ENCODE measurements at regions not wholly inside any gene's neighbourhood (a gene's known extent, or its start where the extent isn't known, plus 50 kb on each side); places are given as distances from the start of the nearest gene placed in this dataset.

DNA sequence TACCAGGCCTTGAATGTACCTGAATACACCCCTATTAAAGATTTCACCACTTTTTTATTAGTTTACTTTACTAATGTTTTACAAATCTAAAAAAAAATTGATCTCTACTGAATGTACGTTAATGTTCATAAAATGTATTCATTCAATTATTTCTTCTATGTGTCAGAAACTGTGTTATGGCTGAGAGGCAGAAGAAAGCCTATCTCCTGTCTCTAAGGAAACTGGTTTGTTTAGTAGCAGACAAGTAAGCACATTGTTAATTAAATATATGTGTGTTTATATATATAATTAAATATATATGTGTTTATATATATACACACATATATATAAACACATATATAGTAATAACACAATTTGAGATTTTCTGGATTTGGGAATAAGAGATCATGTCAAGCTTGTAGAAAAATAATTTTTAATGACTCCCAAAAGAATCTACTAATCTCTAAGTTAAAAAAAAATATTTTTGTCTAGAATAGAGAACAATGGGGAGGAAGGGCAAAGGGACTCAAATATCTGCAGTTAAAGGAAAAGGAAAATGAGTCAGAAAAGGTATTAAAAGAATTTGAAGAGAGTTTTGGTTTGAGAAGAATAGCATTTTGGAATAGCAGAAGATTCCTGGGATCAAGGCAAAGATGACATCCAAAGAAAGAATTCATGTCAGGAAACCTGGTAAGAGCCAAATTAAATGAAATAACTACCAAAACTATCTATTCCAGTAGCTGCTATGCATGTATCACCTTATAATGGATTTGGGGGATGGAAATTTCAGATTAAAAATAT is 92.1 kb downstream of the CH25H start:
- no peak for DNase-seq (ENCODE audit: insufficient read length, low spot score, missing footprints)
- H3K4me1 ChIP-seq (ENCODE audit: insufficient read depth, low read length), result peaks cover 25% of the 10 kb centered on the region
- TF ChIP-seq, protein P1, sequence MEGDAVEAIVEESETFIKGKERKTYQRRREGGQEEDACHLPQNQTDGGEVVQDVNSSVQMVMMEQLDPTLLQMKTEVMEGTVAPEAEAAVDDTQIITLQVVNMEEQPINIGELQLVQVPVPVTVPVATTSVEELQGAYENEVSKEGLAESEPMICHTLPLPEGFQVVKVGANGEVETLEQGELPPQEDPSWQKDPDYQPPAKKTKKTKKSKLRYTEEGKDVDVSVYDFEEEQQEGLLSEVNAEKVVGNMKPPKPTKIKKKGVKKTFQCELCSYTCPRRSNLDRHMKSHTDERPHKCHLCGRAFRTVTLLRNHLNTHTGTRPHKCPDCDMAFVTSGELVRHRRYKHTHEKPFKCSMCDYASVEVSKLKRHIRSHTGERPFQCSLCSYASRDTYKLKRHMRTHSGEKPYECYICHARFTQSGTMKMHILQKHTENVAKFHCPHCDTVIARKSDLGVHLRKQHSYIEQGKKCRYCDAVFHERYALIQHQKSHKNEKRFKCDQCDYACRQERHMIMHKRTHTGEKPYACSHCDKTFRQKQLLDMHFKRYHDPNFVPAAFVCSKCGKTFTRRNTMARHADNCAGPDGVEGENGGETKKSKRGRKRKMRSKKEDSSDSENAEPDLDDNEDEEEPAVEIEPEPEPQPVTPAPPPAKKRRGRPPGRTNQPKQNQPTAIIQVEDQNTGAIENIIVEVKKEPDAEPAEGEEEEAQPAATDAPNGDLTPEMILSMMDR (IDR thresholded peaks at IDR 0.05; ENCODE audit: extremely low read depth, low read depth, low read length), result no peak
- no peaks in the 10 kb centered on the region for H4K20me1 ChIP-seq (ENCODE audit: insufficient read depth, low read length)
- H3K79me2 ChIP-seq (ENCODE audit: insufficient read depth, low read length), result no peaks in the 10 kb centered on the region
- H3K27me3 ChIP-seq (ENCODE audit: insufficient read depth, low read length), result no peaks in the 10 kb centered on the region
- no peak overlapping the region for H2AFZ ChIP-seq (ENCODE audit: low read length)
- H3K27ac ChIP-seq (ENCODE audit: low read depth, low read length), result no peak overlapping the region
- no peaks in the 10 kb centered on the region for H3K36me3 ChIP-seq (ENCODE audit: insufficient read depth, low read length)
- H3K4me3 ChIP-seq (ENCODE audit: insufficient read depth, low read length), result no peak overlapping the region
- H3K9me3 ChIP-seq (ENCODE audit: low read depth, low read length), result no peaks in the 10 kb centered on the region
- no peak overlapping the region for H3K4me2 ChIP-seq (ENCODE audit: insufficient read depth, low read length)

DNA sequence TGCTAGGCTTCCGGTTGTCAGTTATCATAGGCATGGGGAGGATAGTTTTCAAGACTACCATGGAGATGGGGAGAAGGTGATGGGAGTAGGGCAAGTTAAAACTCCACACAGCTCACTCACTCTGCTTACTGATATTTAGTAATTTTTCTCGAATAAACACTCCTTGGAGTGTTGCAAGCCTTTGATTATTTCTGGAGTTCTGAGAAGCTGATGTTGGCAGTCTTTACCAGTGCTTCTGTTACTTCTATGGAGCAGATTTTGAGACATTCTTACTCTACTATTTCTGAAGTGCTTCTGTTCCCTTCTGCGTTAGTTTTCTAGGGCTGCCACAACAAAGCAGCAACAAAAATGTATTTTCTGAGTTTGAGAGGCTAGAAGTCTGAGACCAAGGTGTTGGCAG is 104.4 kb downstream of the CH25H start:
- H2AFZ ChIP-seq (ENCODE audit: low read length), result no peak overlapping the region
- TF ChIP-seq, protein P1 (IDR thresholded peaks at IDR 0.05; ENCODE audit: extremely low read depth, low read depth, low read length), result no peak
- H3K4me2 ChIP-seq (ENCODE audit: insufficient read depth, low read length), result no peak overlapping the region
- H3K27me3 ChIP-seq (ENCODE audit: insufficient read depth, low read length), result no peaks in the 10 kb centered on the region
- no peak overlapping the region for H3K27ac ChIP-seq (ENCODE audit: low read depth, low read length)
- no peak overlapping the region for H3K4me3 ChIP-seq (ENCODE audit: insufficient read depth, low read length)
- H4K20me1 ChIP-seq (ENCODE audit: insufficient read depth, low read length), result no peaks in the 10 kb centered on the region
- no peaks in the 10 kb centered on the region for H3K79me2 ChIP-seq (ENCODE audit: insufficient read depth, low read length)
- H3K36me3 ChIP-seq (ENCODE audit: insufficient read depth, low read length), result no peaks in the 10 kb centered on the region
- DNase-seq (ENCODE audit: insufficient read length, low spot score, missing footprints), result no peak
- no peaks in the 10 kb centered on the region for H3K4me1 ChIP-seq (ENCODE audit: insufficient read depth, low read length)
- no peaks in the 10 kb centered on the region for H3K9me3 ChIP-seq (ENCODE audit: low read depth, low read length)

DNA sequence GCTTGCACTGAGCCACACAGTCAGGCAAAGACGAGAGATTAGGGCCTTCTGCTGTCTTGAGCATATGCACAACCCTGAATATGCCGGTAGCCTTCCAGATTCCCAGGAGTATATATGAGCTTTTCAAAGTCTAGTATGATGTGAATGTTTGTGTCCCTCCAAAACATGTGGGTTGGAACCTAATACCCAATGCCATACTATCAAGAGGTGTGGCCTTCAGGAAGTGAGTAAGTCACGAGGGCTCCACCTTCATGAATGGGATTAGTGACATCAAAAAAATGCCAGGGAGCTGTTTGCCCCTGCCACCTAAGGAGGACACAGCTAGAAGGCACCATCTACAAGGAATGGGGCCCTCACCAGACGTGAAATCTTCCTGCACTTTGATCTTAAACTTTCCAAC is 105.2 kb downstream of the CH25H start:
- H4K20me1 ChIP-seq (ENCODE audit: insufficient read depth, low read length), result no peaks in the 10 kb centered on the region
- no peaks in the 10 kb centered on the region for H3K9me3 ChIP-seq (ENCODE audit: low read depth, low read length)
- H3K36me3 ChIP-seq (ENCODE audit: insufficient read depth, low read length), result no peaks in the 10 kb centered on the region
- no peak overlapping the region for H3K27ac ChIP-seq (ENCODE audit: low read depth, low read length)
- H3K27me3 ChIP-seq (ENCODE audit: insufficient read depth, low read length), result no peaks in the 10 kb centered on the region
- no peaks in the 10 kb centered on the region for H3K4me1 ChIP-seq (ENCODE audit: insufficient read depth, low read length)
- TF ChIP-seq, protein P1 (IDR thresholded peaks at IDR 0.05; ENCODE audit: extremely low read depth, low read depth, low read length), result no peak
- H3K4me3 ChIP-seq (ENCODE audit: insufficient read depth, low read length), result no peak overlapping the region
- H3K4me2 ChIP-seq (ENCODE audit: insufficient read depth, low read length), result no peak overlapping the region
- no peak for DNase-seq (ENCODE audit: insufficient read length, low spot score, missing footprints)
- H3K79me2 ChIP-seq (ENCODE audit: insufficient read depth, low read length), result no peaks in the 10 kb centered on the region
- H2AFZ ChIP-seq (ENCODE audit: low read length), result peak overlapping the region; percentile 24

DNA sequence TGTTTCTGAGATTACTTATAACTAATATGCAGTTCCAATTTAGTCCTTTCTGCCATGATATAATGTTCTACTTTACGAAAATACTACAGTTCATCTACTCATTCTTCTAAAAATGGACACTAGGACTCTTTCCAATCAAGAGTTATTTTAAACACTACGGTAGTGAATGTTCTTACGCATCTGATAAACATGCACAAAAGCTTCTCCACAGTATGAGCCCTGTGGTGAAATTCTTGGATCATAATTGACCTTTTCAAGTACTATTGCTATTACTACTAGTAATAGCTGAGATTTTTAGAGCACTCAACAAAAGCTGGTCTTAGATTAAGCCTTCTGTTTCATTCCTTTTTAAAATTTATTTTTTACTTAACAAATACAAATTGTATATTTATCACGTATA is 106.4 kb downstream of the CH25H start:
- Histone ChIP-seq H3K36me3 (ENCODE audit: insufficient read depth, low read length) (no peaks in the 10 kb centered on the region), H3K4me2 (ENCODE audit: insufficient read depth, low read length) (peak overlapping the region; percentile 16), H3K79me2 (ENCODE audit: insufficient read depth, low read length) (no peaks in the 10 kb centered on the region), H4K20me1 (ENCODE audit: insufficient read depth, low read length) (no peaks in the 10 kb centered on the region), H3K27ac (ENCODE audit: low read depth, low read length) (no peak overlapping the region), H3K27me3 (ENCODE audit: insufficient read depth, low read length) (no peaks in the 10 kb centered on the region), H3K4me3 (ENCODE audit: insufficient read depth, low read length) (peak overlapping the region; percentile 7), H3K9me3 (ENCODE audit: low read depth, low read length) (no peaks in the 10 kb centered on the region), H3K4me1 (ENCODE audit: insufficient read depth, low read length) (no peaks in the 10 kb centered on the region), H2AFZ (ENCODE audit: low read length) (no peak overlapping the region)
- TF ChIP-seq, protein P1 (IDR thresholded peaks at IDR 0.05; ENCODE audit: extremely low read depth, low read depth, low read length), result no peak
- DNase-seq (ENCODE audit: insufficient read length, low spot score, missing footprints), result no peak

Data from osteoblast (primary cell).